ENCODE measurements at regions not wholly inside any gene's neighbourhood (a gene's known extent, or its start where the extent isn't known, plus 50 kb on each side); places are given as distances from the start of the nearest gene placed in this dataset.
"Not testable (repeated sequence)": the region's sequence is repeated elsewhere in the genome, so short reads cannot be mapped to it uniquely, and the experiment has no call there.

GRCh38 chr2:193140895-193141294, 946.2 kb upstream of the TMEFF2 start:
- TF ChIP-seq, protein P1, sequence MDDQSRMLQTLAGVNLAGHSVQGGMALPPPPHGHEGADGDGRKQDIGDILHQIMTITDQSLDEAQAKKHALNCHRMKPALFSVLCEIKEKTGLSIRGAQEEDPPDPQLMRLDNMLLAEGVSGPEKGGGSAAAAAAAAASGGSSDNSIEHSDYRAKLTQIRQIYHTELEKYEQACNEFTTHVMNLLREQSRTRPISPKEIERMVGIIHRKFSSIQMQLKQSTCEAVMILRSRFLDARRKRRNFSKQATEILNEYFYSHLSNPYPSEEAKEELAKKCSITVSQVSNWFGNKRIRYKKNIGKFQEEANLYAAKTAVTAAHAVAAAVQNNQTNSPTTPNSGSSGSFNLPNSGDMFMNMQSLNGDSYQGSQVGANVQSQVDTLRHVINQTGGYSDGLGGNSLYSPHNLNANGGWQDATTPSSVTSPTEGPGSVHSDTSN (IDR thresholded peaks at IDR 0.05; ENCODE audit: insufficient replicate concordance, low read depth, low read length) = not testable (repeated sequence)
- TF ChIP-seq, protein P2, sequence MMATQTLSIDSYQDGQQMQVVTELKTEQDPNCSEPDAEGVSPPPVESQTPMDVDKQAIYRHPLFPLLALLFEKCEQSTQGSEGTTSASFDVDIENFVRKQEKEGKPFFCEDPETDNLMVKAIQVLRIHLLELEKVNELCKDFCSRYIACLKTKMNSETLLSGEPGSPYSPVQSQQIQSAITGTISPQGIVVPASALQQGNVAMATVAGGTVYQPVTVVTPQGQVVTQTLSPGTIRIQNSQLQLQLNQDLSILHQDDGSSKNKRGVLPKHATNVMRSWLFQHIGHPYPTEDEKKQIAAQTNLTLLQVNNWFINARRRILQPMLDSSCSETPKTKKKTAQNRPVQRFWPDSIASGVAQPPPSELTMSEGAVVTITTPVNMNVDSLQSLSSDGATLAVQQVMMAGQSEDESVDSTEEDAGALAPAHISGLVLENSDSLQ (IDR thresholded peaks at IDR 0.05) = not testable (repeated sequence)
- not testable (repeated sequence) for TF ChIP-seq EED (IDR thresholded peaks at IDR 0.05; ENCODE audit: low read depth)

Measured in GM12878 (cell line).